Iris pigment epithelial cell (primary cell): ENCODE measurements at regions not wholly inside any gene's neighbourhood (a gene's known extent, or its start where the extent isn't known, plus 50 kb on each side); places are given as distances from the start of the nearest gene placed in this dataset.
"Not testable (repeated sequence)": the region's sequence is repeated elsewhere in the genome, so short reads cannot be mapped to it uniquely, and the experiment has no call there.

Experiments
- DNase-seq: peaks from one replicate; pipeline ENCODE4 v3.0.0-alpha.2; 2011; ENCODE audit warnings: low read depth

- no peak for DNase-seq
Observed at GRCh38 chr9:79390781-79391770, 180.7 kb upstream of the TLE4 start.

GRCh38 chr9:79395228-79395627 lies 176.5 kb upstream of the TLE4 start:
- DNase-seq = no peak

DNA sequence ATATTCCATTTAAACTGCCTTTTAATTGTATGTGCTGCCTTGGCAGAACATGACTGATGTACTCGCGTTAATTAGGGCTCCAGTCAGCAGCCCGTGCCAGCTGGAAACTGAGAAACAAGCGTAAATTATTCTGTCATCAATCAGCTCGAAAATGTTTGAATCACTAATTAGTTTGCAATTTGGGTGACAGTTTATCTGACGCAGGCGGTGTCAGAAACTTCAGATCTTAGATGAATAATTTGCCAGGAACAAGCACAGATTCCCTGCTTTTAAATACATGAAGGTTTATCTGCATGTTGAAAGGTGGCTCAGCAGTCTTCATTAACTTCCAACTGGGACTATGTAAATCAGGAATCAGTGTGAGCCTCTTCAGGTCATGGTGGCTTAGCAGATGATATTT lies 176.0 kb upstream of the TLE4 start:
- DNase-seq = no peak

DNA sequence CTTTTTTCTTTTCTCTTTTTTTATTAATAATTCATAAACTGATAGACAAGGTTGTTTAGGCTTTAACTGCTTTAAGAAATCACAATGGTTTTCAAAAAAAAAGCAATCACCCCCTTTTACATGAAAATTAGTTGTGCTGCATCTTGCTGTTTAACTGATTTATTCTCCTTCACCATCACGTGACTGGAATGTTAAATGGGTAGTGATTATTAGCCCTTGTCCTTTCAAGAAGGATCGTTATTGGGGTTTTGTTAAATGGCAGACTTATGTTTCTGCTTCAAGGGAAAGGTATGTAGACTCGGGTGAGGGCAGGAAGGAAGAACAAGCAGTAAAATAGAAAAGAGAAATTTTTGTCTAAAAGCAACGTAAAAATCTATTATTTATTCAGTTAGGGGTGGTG lies 175.6 kb upstream of the TLE4 start:
- no peak for DNase-seq

DNA sequence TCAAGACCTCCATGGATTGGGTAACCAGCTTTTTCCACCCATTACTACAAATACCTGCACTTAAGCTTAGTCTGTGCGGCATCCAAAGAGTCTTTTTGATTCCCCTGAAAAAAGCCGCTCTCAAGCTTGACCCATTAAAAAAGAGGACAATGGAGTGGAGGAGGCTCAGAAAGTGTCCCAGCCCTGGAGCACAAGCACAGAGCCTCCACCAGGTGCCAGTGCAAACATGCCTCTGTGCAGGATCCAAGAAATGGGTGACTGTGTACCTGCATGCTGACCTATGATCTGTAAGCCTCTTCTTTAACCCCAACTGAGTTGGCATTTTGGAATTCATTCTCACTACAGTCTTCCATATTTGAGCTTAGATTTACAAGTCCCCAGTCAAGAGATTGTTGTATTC lies 168.3 kb upstream of the TLE4 start:
- DNase-seq = no peak

DNA sequence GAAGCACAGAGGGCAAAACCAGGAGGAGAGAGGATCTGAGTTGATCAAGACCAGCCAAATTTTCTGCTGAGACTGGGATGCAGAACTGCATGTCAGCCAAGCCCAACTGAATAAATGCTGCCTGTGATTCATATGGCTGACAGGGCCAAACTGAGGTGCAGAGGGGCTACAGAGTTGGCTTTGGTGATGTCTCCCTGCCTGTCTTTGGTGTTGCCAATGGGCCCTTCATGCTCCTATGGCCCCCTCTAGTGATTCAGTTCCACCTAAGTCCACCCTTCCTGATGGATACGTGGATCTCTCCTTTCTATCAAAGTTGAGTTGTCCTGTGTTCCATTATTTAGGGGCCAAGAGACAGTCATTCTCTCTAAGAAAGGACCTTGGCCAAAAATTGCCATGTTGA lies 163.6 kb upstream of the TLE4 start:
- peak; percentile 12 for DNase-seq

GRCh38 chr9:79408617-79409016 lies 163.1 kb upstream of the TLE4 start:
- peak; percentile 14 for DNase-seq

DNA sequence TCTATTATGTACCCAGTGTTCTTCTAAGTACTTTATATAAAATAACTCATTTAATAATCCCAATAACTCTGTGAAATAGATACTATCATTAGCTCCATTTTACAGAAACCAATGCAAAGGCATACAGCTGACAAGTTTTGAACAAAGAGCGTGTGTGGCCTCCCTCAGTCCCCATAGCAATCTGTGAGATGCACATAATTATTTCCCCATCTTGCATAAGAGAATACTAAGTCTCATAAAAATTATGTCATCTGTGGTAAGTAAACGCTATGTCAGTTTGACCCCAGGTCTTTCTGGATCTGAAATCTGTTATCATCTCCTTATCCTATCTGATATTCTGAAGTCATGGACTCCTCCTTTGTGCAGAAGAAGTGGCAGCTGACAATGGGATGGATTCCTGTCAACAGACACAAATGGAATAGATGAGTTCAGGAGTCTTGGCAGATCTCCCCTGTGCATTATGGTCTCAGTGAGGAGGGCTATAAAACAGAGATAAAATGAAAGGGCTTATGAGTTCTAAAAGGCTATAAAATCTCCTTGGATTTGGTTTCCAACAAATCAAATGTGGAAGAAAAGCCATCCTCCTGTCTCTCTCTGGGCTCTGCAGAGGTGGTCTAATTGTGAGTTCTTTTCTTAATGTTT lies 162.5 kb upstream of the TLE4 start:
- DNase-seq = no peak

DNA sequence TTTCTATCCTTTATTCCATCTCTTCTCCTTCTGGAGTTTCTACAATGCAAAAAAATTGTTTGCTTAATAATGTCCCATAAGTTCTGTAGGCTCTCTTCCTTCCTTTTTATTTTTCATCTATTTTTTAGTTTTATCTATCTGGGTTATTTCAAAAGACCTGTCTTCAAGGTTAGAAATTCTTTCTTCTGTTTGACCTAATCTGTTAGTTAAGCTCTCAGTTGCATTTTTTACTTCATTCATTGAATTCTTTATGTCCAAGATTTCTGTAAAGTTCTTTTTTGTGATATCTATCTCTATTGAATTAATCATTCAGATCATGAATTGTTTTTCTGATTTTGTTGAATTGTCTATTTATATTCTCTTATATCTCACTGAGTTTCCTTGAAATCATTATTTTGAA lies 145.9 kb upstream of the TLE4 start:
- no peak for DNase-seq

- no peak for DNase-seq
Observed at GRCh38 chr9:79428422-79428821, 143.3 kb upstream of the TLE4 start.

- no peak for DNase-seq
Observed at GRCh38 chr9:79430619-79431018, 141.1 kb upstream of the TLE4 start.

DNA sequence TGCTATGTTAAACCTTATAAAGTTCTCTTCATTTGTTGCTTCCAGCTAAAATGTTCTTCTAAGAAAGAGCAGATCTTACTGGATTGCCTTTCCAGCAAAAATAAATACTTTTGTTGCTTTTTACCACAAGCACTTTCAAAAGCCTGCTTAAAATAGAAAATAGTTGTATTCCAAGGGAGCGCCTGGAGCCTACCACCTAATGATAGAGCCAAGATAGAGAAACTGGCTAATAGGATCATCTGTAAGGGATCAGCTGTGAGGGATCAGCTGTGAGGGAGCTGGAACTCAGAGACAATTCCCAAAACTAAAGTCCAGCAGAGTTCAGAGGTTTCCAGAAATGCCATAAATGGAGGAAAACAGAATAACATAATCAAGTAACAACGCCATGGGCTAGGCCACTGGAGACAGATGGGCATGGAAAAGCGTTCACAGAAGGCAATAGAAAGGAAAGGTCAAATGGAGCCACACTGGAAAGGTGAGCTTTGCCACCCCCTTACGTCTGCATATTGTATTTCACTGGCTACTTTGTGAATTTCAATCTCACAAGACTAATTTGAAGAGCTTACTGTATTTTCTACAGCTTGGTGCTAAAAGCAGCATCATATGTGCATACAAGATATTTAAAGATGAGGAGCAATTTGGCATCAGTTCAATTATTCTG lies 140.6 kb upstream of the TLE4 start:
- no peak for DNase-seq

GRCh38 chr9:79432485-79432884 lies 139.3 kb upstream of the TLE4 start:
- DNase-seq = no peak

- DNase-seq = no peak
Observed at GRCh38 chr9:79433703-79434102, 138.1 kb upstream of the TLE4 start.

- not testable (repeated sequence) for DNase-seq
Observed at GRCh38 chr9:79439221-79439620, 132.5 kb upstream of the TLE4 start.

- no peak for DNase-seq
Observed at GRCh38 chr9:79446523-79447307, 125.0 kb upstream of the TLE4 start.

GRCh38 chr9:79447308-79447605 lies 124.5 kb upstream of the TLE4 start:
- DNase-seq = no peak

GRCh38 chr9:79447762-79448161 lies 124.0 kb upstream of the TLE4 start:
- no peak for DNase-seq

GRCh38 chr9:79452265-79452664 lies 119.5 kb upstream of the TLE4 start:
- DNase-seq = no peak

DNA sequence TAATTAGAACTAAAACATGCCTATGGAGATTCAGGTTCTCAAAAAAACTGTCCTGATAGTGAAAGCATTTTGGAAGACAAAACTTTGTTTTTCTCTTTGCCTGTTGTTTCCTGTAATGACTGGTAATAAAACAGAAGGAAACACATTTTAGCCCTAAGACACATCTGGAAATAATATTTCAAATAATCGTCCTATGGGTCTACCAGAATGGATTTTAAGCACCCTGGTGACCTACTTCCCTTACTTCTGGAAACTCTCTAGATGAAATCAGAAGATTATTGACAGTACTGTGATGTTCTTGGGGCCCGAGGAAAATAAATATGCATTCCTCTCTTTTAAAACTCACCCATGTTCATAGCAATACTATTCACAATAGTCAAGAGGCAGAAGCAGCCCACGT lies 110.1 kb upstream of the TLE4 start:
- DNase-seq = no peak

GRCh38 chr9:79465156-79465555 lies 106.6 kb upstream of the TLE4 start:
- no peak for DNase-seq

GRCh38 chr9:79469164-79469563 lies 102.6 kb upstream of the TLE4 start:
- DNase-seq = no peak
